KG1 (cell line): ENCODE measurements at regions not wholly inside any gene's neighbourhood (a gene's known extent, or its start where the extent isn't known, plus 50 kb on each side); places are given as distances from the start of the nearest gene placed in this dataset.
"Not testable (repeated sequence)": the region's sequence is repeated elsewhere in the genome, so short reads cannot be mapped to it uniquely, and the experiment has no call there.

Source experiments
- DNase-seq: peaks from one replicate; lab custom pipeline; 2025; lab: John Stamatoyannopoulos, UW

DNA sequence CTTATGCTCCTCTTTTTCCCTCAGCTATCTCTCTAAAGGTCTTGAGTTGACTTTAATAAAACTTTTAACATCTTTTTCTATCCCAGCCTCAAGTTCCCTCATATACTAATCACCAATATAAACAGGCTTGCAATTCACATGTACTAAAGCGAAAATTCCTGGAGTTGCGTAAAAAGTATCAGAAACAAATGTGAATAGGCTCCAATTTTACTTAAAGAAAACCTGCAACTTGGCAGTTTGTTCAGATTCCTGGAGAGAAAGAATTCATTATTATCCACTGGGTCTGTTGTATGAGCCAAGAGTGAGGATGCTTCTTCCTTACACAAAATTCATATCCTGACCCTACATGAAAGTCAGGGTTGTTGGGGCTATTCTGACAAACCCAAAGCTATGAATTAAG, 384.2 kb downstream of the DTWD2 start:
- no peak for DNase-seq

- no peak for DNase-seq
Measured at GRCh38 chr5:118603278-118603677, 385.1 kb downstream of the DTWD2 start.

- DNase-seq, result no peak
Measured at GRCh38 chr5:118598311-118598710, 390.0 kb downstream of the DTWD2 start.

DNA sequence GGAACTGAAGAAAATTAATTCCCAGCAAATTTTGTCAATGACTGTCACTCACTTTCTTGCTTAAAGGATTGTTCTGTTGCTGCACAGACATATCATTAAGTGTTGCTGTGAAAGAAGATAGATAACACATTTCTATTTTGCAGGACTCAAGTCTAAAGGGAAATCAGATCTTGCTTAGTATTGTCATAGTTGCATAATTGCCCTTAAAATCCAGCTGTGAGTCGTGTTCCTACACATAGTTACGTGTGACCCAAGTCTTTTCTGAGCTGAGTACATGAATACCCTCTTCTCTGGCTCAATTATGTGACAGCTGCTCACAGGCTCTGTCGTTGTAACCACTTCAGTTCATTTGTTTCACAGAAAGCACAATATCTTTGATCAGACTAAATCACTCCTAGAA, 390.8 kb downstream of the DTWD2 start:
- no peak for DNase-seq

GRCh38 chr5:118596255-118596654, 392.1 kb downstream of the DTWD2 start:
- DNase-seq, result no peak

DNA sequence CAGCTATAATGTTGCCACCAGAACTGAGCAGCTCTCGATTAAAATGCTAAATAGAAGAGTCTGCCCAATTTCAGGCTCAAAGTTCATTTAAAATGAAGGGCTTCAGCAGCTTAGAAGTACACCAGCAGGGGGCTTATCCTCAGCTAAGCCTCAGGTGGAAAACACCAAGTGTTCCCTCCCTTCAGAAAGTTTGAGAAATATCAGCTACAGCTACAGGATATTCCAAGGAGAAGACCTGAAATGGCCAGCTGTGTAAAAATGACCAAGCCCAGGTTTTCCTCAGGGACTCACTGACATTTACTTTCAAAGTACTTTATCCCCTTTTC, 395.4 kb downstream of the DTWD2 start:
- DNase-seq, result no peak

DNA sequence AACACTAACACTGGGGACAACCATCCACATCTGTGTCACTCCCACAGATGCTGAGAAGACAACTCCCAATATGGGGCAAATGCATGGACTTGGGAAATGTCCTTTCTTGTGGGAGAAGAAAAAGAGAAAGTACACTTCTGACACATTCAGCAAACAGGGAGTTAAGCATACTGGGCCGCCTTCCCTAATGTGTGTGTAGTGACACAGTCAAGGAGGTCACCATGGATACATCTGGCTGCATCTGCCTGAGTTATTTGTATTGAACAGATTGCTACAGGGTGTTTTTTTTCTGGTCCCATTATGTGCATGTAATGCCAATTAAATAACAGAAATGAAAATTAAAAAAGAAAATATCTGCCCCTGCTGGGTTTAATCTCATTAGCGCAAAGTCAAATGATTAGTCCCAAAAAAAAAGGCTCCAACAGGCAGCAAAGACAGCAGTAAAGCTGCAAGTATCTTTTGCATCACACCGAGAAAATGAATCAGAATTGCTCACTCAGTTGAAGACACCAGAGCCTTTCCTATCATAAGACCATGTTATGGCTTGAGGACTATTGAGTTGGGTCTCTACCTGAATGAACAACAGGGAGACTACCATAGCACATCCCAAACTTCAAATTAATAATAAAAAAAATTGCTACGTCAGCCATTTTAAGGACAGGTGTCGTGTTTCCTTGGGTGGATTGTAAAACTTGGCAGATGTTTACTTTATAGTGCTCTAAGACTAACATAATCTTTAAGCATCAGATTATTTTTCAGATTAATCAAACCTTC, 395.9 kb downstream of the DTWD2 start:
- no peak for DNase-seq

DNA sequence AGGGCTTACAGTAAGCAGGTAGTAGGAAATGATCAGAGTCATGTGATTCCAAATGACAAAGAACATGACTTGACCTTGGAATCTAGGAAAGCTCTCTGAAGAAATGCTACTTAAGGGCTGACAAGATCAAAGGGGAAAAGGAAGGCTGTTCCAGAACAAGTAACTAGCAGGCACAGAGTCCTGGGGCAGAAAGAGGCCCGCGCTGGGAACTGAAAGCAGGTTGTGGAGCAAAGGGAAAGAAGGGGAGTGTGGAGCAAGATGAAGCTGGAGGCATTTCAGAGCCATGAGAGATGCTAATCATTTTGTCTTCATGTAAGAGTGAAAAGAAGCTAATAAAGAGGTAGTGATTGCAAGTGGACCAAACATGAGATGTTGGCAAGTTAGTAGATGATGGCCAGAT, 397.5 kb downstream of the DTWD2 start:
- no peak for DNase-seq

DNA sequence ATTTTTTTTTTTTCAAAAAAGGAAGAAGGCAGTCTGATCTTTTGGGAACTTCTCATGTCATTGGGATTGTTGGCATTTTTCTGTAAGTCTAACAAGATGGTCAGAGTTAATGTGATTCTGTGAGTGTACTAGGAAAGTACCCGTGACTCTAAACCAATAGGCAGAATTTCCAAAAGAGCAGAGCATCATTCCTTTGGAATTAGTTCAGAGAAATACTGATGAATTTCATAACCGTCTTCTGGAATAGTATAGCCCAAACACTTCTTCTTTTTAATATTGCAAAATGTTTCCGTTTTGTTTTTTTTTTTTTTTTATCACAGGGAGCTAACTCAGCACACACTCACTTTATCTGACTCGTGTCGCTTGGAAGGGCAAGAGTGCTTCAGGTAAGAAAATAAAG, 407.4 kb downstream of the DTWD2 start:
- DNase-seq, result no peak

DNA sequence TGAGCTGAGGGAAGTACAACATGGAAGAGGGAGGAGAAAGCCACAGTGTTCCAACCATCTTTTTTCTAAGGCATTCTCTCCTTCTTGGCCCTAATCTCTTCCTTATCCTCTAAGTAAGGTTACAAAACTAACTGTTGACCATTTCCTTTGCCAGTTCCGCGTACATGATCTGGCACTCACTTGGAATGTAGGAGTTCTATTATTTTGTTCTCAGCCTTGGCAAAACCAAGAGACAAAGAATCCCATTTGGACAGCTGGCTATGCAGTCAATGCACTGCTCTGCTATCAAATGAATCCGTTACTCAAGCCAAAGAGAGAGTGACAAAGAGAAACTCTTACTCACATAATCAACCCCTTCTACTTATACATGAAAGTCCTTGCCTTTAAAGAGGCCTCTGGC, 410.3 kb downstream of the DTWD2 start:
- DNase-seq, result no peak

DNA sequence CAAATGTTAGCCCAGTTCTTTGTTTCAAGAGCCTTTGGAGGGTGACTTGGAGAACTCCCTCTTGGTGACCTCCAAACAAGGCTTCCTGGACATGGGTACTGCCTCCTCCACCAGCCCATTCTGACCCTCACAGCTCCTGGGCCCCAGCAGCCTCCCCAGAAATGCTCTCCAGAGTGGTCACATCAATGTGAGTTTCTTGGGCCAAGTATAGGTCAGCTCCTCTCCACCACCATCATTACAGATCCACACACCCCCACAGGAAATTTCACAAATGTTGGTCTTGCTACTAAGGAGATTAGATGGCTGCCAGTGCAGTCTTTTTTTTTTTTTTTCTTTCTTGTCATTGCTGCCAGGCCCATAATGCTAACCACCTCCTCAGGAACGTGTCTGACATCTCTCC, 410.7 kb downstream of the DTWD2 start:
- DNase-seq, result no peak

- DNase-seq, result not testable (repeated sequence)
Measured at GRCh38 chr5:118570276-118570675, 418.1 kb downstream of the DTWD2 start.

DNA sequence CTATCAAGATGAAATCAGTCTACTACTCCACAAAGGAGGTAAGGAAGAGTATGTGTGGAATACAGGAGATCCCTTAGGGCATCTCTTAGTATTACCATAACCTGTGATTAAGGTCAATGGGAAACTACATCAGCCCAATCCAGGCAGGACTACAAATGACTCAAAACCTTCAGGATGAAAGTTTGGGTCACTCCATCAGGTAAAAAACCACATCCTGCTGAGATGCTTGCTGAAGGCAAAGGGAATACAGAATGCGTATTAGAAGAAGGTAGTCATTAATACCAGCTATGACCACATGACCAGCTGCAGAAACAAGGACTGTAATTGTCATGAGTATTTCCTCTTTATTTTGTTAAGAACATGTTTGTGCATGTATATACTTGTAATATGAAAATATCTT, 418.8 kb downstream of the DTWD2 start:
- DNase-seq, result not testable (repeated sequence)

DNA sequence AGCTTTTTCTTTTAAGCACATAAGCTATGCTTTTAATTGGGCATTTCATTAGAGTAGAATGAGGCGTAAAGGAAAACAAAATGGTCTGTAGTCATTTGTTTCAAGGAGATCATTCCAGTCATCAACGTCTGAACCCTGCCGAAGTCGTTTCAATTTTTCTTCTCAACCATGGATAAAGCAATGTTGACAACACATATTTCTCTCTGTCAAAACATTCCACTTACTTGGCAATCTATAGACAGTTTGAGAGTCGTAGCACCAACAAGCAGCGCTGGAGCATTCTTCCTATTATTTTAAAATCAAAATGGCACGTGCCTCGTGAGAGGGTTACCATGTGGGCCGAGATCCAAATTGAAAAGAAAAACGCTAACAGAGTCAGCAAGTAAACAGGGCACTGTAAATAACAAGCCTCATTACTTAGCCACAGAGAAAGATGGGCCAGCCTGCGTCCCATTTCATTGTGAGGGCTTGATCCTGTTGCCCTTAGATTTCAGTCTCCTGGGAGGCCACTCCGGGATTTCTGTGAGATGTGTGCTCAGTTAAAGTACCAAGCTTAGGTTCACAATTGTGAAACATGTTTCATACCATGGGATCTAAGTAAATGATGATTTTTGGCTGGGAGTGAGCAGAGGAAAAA, 422.9 kb downstream of the DTWD2 start:
- DNase-seq, result no peak

DNA sequence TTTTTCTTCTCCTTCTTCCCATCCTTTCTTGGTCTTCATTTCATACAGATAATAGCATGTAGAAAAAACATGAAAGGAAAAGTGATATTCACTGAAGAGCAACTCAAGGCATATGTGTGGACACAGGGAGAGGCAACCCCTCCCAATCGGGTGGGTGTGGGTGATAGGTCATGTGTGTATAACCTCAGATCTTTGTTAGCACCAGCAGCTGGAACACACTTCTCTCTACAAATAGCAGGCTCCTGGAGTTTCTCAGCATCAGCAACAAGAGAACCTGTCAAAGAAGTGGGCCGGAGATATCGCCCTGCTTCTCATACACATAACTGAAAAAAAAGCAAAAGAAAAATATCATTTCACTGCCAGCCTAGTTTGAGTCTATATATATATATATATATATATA, 426.4 kb downstream of the DTWD2 start:
- DNase-seq, result no peak

DNA sequence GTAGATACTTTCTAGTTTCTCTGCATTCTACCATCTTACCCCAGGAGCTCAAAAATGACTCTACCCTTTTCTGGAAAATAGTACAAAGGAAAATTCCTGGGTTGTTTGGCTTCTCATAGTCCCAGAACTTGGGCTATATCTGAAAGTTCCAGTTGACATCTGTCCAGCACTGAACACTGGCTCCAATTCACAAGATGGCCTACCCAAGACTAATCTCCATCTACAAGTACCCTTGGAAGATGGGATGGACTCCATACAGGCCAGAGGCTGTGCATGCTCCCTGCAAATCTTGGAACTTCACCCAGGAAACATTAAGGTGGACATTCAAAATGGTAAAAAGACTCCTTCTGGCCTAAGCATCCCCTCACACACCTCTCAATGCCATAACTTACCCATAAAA, 427.1 kb downstream of the DTWD2 start:
- DNase-seq, result no peak

GRCh38 chr5:118558871-118559270, 429.5 kb downstream of the DTWD2 start:
- DNase-seq, result no peak

DNA sequence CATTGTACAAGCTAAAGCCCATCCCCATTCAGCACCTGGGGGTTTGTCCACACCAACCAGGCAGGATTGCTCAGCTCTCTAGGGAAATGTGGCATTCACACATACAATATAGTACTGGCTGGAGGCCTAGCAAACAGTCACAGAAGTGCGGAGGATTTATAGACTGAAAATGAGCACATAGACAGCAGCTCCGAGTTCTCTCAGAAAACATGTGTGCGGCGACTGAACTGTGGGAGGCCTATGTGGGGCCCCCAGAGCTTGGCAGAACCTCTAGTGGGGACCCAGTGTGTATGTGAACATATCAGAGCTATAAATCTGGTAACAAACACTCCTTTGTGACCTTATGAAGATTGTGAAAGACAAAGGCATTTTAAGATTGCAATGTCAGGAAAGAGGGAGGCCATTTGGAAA, 431.1 kb downstream of the DTWD2 start:
- no peak for DNase-seq

DNA sequence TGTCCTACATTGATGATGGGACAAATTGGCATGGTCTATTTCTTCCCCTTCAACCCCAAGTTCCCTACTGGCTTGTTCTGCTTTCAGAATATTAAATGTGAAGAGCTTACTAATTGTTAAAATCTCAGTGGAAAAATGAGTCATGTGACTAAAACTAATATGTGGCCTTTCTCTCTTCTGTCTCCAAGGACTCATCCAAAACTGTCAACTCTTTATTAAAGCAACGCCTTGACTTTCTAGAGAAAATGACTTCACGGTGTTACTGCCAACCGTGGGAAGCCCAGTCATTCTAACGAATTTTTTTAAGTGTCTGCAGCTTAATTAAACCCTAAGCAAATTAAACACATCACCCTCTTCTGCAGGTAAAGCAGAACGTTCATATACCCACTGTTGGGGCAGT, 431.6 kb downstream of the DTWD2 start:
- no peak for DNase-seq

GRCh38 chr5:118555727-118556126, 432.6 kb downstream of the DTWD2 start:
- no peak for DNase-seq

GRCh38 chr5:118554981-118555380, 433.4 kb downstream of the DTWD2 start:
- no peak for DNase-seq

- no peak for DNase-seq
Measured at GRCh38 chr5:118554241-118554640, 434.1 kb downstream of the DTWD2 start.

- DNase-seq, result no peak
Measured at GRCh38 chr5:118553662-118554061, 434.7 kb downstream of the DTWD2 start.

DNA sequence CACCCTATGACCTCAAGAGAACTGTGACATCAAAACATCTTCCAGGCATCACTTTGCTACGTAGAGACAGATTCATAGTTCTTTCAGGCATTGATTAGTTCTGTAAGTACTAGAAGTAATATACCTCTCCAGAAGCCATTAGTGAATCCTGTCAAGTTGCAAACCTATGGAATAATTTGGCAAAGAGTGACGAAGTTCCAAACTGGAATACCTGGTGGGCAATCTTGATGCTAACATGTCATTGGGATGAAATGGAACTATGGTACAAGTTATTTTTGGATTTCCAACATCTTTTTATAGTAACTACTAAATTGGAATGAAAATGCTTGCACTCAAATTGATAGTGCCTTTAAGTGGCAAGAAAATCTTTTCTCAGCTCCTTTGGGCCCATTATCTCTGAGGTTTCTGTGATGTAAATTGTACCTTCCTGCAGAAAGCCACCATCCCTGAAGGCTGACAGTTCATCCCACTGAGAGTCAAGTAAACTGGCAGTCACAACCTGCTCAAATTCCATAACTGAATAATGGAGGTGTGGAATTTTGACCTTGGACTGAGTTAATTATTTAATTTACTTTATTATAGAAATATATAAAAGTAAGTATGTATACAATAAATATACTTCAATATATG, 435.5 kb downstream of the DTWD2 start:
- no peak for DNase-seq
